T-helper 2 cell treated with Interferon-gamma antibody and Interleukin-4, amounts not matched to agents 100 ng/mL and 5 ng/mL, for 36 hours (primary cell): ENCODE measurements at regions not wholly inside any gene's neighbourhood (a gene's known extent, or its start where the extent isn't known, plus 50 kb on each side); places are given as distances from the start of the nearest gene placed in this dataset.
"Not testable (repeated sequence)": the region's sequence is repeated elsewhere in the genome, so short reads cannot be mapped to it uniquely, and the experiment has no call there.

Experiments
- intact Hi-C: fragments of 100-400 bp; cut with micrococcal nuclease; formaldehyde crosslinking; loops from one replicate; pipeline ENCODE4 v1.15.1; 2023

GRCh38 chr11:15300341-15300740 is 185.6 kb downstream of the INSC start:
- intact Hi-C loops = no loop called here

GRCh38 chr11:15307619-15308024 is 192.9 kb downstream of the INSC start:
- intact Hi-C loops = no loop called here

- intact Hi-C loops = no loop called here
Observed at GRCh38 chr11:15308840-15309239, 194.1 kb downstream of the INSC start.

GRCh38 chr11:15309296-15309695 is 194.6 kb downstream of the INSC start:
- intact Hi-C loops = no loop called here

GRCh38 chr11:15313862-15314261 is 199.1 kb downstream of the INSC start:
- intact Hi-C loops = no loop called here

- intact Hi-C loops = no loop called here
Observed at GRCh38 chr11:15318814-15319213, 204.1 kb downstream of the INSC start.

- intact Hi-C loops = no loop called here
Observed at GRCh38 chr11:15326520-15326919, 211.8 kb downstream of the INSC start.

GRCh38 chr11:15327786-15328231 is 213.1 kb downstream of the INSC start:
- intact Hi-C loops = no loop called here

- intact Hi-C loops = no loop called here
Observed at GRCh38 chr11:15333407-15333806, 218.7 kb downstream of the INSC start.

GRCh38 chr11:15334766-15335165 is 220.0 kb downstream of the INSC start:
- intact Hi-C loops = no loop called here

GRCh38 chr11:15336021-15336420 is 221.3 kb downstream of the INSC start:
- intact Hi-C loops = no loop called here

GRCh38 chr11:15339302-15339701 is 224.6 kb downstream of the INSC start:
- intact Hi-C loops = no loop called here

- intact Hi-C loops = no loop called here
Observed at GRCh38 chr11:15341587-15341986, 226.9 kb downstream of the INSC start.

- intact Hi-C loops = no loop called here
Observed at GRCh38 chr11:15342163-15342562, 227.4 kb downstream of the INSC start.

- intact Hi-C loops = no loop called here
Observed at GRCh38 chr11:15346907-15347306, 232.2 kb downstream of the INSC start.

- intact Hi-C loops = no loop called here
Observed at GRCh38 chr11:15347969-15348734, 233.4 kb downstream of the INSC start.

GRCh38 chr11:15349413-15349812 is 234.7 kb downstream of the INSC start:
- intact Hi-C loops = no loop called here

- intact Hi-C loops = no loop called here
Observed at GRCh38 chr11:15361316-15361715, 246.6 kb downstream of the INSC start.

GRCh38 chr11:15365286-15365685 is 250.6 kb downstream of the INSC start:
- intact Hi-C loops = not testable (repeated sequence)

GRCh38 chr11:15367695-15368094 is 253.0 kb downstream of the INSC start:
- intact Hi-C loops = no loop called here

- intact Hi-C loops = no loop called here
Observed at GRCh38 chr11:15370495-15371147, 255.9 kb downstream of the INSC start.

- intact Hi-C loops = no loop called here
Observed at GRCh38 chr11:15371533-15371932, 256.8 kb downstream of the INSC start.

GRCh38 chr11:15374418-15374817 is 259.7 kb downstream of the INSC start:
- intact Hi-C loops = no loop called here
